GM12891 (cell line): ENCODE measurements at regions not wholly inside any gene's neighbourhood (a gene's known extent, or its start where the extent isn't known, plus 50 kb on each side); places are given as distances from the start of the nearest gene placed in this dataset.

Source experiments
- DNase-seq: peaks from one replicate; pipeline ENCODE4 v3.0.0; 2011; ENCODE audit warnings: low spot score; ENCODE audit not compliant: insufficient read length
- FAIRE-seq: peaks from 2 replicates; lab custom pipeline; 2011; peaks lifted over from hg19 to GRCh38; lab: Jason Lieb, UNC
- PAX5 ChIP-seq: IDR thresholded peaks from 2 replicates; pipeline ENCODE4 v1.6.1; 2011; ENCODE audit warnings: low read length, moderate library complexity, mild to moderate bottlenecking; ENCODE audit not compliant: insufficient read depth, severe bottlenecking
- POLR2A ChIP-seq: IDR thresholded peaks from 2 replicates; pipeline ENCODE4 v1.6.1; 2011; ENCODE audit warnings: low read depth, low read length, control low read depth
- POLR2AphosphoS5 ChIP-seq: IDR thresholded peaks from 2 replicates; pipeline ENCODE4 v1.6.1; 2011; ENCODE audit warnings: low read depth, low read length, control low read depth
- POU2F2 ChIP-seq: IDR thresholded peaks from 2 replicates; pipeline ENCODE4 v1.6.1; 2011; ENCODE audit warnings: low read depth, mild to moderate bottlenecking, control low read depth, low read length, moderate library complexity
- SPI1 ChIP-seq: IDR thresholded peaks from 2 replicates; pipeline ENCODE4 v1.6.1; 2011; ENCODE audit warnings: low read depth, low read length, control low read depth
- TAF1 ChIP-seq: IDR thresholded peaks from 2 replicates; pipeline ENCODE4 v1.6.1; 2011; ENCODE audit warnings: low read depth, low read length, control low read depth

- FAIRE-seq (no peak), DNase-seq (no peak)
- no peak for TF ChIP-seq TAF1
- TF ChIP-seq PAX5: no peak
- no peak for TF ChIP-seq POLR2A
- no peak for TF ChIP-seq POLR2AphosphoS5
- no peak for TF ChIP-seq POU2F2
- no peak for TF ChIP-seq SPI1
Measured at GRCh38 chr15:36315649-36316048, 263.8 kb upstream of the CDIN1 start.

- FAIRE-seq (no peak), DNase-seq (no peak)
- TF ChIP-seq POU2F2 (no peak), SPI1 (no peak), POLR2A (no peak), PAX5 (no peak), POLR2AphosphoS5 (no peak), TAF1 (no peak)
Measured at GRCh38 chr15:36323615-36324014, 255.8 kb upstream of the CDIN1 start.

GRCh38 chr15:36325206-36325605, 254.2 kb upstream of the CDIN1 start:
- FAIRE-seq (no peak), DNase-seq (no peak)
- TF ChIP-seq POU2F2 (no peak), POLR2AphosphoS5 (no peak), SPI1 (no peak), POLR2A (no peak), TAF1 (no peak), PAX5 (no peak)

GRCh38 chr15:36329592-36329991, 249.8 kb upstream of the CDIN1 start:
- FAIRE-seq (no peak), DNase-seq (no peak)
- TF ChIP-seq TAF1: no peak
- no peak for TF ChIP-seq PAX5

GRCh38 chr15:36330598-36330997, 248.8 kb upstream of the CDIN1 start:
- TF ChIP-seq POU2F2: no peak
- no peak for TF ChIP-seq PAX5
- FAIRE-seq (no peak), DNase-seq (no peak)

GRCh38 chr15:36331531-36332275, 247.7 kb upstream of the CDIN1 start:
- DNase-seq: no peak
- no peak for FAIRE-seq
- TF ChIP-seq POLR2A (no peak), POU2F2 (no peak)

- FAIRE-seq: no peak
- TF ChIP-seq POU2F2 (no peak), TAF1 (no peak), POLR2A (no peak), PAX5 (no peak), SPI1 (no peak), POLR2AphosphoS5 (no peak)
- DNase-seq: no peak
Measured at GRCh38 chr15:36332301-36332700, 247.1 kb upstream of the CDIN1 start.

- no peak for DNase-seq
- no peak for TF ChIP-seq SPI1
- no peak for TF ChIP-seq POLR2A
- FAIRE-seq: no peak
Measured at GRCh38 chr15:36332896-36333295, 246.5 kb upstream of the CDIN1 start.

- FAIRE-seq (no peak), DNase-seq (no peak)
- TF ChIP-seq POLR2A: no peak
- no peak for TF ChIP-seq PAX5
- no peak for TF ChIP-seq POLR2AphosphoS5
- TF ChIP-seq TAF1: no peak
- no peak for TF ChIP-seq SPI1
- no peak for TF ChIP-seq POU2F2
Measured at GRCh38 chr15:36334059-36334458, 245.4 kb upstream of the CDIN1 start.

- TF ChIP-seq POLR2A: no peak
- no peak for TF ChIP-seq SPI1
- no peak for TF ChIP-seq POU2F2
- TF ChIP-seq POLR2AphosphoS5: no peak
- no peak for TF ChIP-seq PAX5
- no peak for TF ChIP-seq TAF1
- FAIRE-seq (no peak), DNase-seq (no peak)
Measured at GRCh38 chr15:36335224-36335623, 244.2 kb upstream of the CDIN1 start.

GRCh38 chr15:36335659-36336058, 243.8 kb upstream of the CDIN1 start:
- TF ChIP-seq TAF1 (no peak), PAX5 (no peak), POLR2AphosphoS5 (no peak), POU2F2 (no peak), POLR2A (no peak), SPI1 (no peak)
- DNase-seq (no peak), FAIRE-seq (no peak)

- no peak for DNase-seq
- no peak for TF ChIP-seq PAX5
- TF ChIP-seq TAF1: no peak
- TF ChIP-seq POU2F2: no peak
- no peak for TF ChIP-seq SPI1
- TF ChIP-seq POLR2A: no peak
- TF ChIP-seq POLR2AphosphoS5: no peak
- no peak for FAIRE-seq
Measured at GRCh38 chr15:36344887-36345286, 234.5 kb upstream of the CDIN1 start.
